K562 (cell line): ENCODE measurements at regions not wholly inside any gene's neighbourhood (a gene's known extent, or its start where the extent isn't known, plus 50 kb on each side); places are given as distances from the start of the nearest gene placed in this dataset.

Experiments
- ATAC-seq: fragments of 200-7000 bp; cut with Tn5 transposase; 3 replicates; pipeline ENCODE4 v1.9.1; 2020; ENCODE audit warnings: moderate library complexity
- BruUV-seq: library from RNA; stranded (reverse); fragments of 400-500 nt; replicated peaks from 2 replicates; lab custom pipeline; 2021; lab: Mats Ljungman, UMichigan
- CTCF ChIA-PET: fragments of 300-600 bp; formaldehyde crosslinking; extraction: SDS; loops from one replicate; lab custom pipeline; 2021; ENCODE audit warnings: low intra/inter-chr PET ratio; lab: Yijun Ruan, JAX
- POLR2A ChIA-PET: fragments of 300-600, 350-650 bp; sonication (Branson Sonifier 250); formaldehyde crosslinking; extraction: SDS; loops from one replicate; lab custom pipeline; 2021; ENCODE audit warnings: antibody characterized with exemption, inconsistent platforms; lab: Yijun Ruan, JAX
- DNase-seq, 4 experiments: peaks; one replicate each; pipeline versions ENCODE4 v3.0.0 to v3.0.0-alpha.2; 2011 to 2018; ENCODE audit warnings: low spot score in 3 of 4, mixed read lengths in 3 of 4; ENCODE audit errors: extremely low read depth in 1 of 4
- FAIRE-seq: peaks from 2 replicates; lab custom pipeline; 2011; peaks lifted over from hg19 to GRCh38; lab: Jason Lieb, UNC
- H2AFZ ChIP-seq: 2 replicates; pipeline ENCODE4 v1.6.0; 2011; ENCODE audit warnings: low read depth, low read length, control low read depth, inconsistent platforms
- H3K27ac ChIP-seq: fragments of 200-600 bp; 3 replicates; pipeline ENCODE4 v1.8.0; 2011; ENCODE audit warnings: low read depth, mild to moderate bottlenecking, control low read depth, inconsistent platforms, low read length, moderate library complexity, mixed read lengths; ENCODE audit errors: extremely low read depth
- H3K27me3 ChIP-seq, 2 experiments: fragments of 300-600 bp in 1 of 2; 2 replicates in 1 of 2; 3 replicates in 1 of 2; pipeline versions ENCODE4 v1.6.0 to v1.8.0; 2011; ENCODE audit warnings: inconsistent platforms in 2 of 2, low read length in 2 of 2, mild to moderate bottlenecking in 1 of 2, mixed read lengths in 1 of 2, moderate library complexity in 1 of 2; ENCODE audit not compliant: control insufficient read depth in 2 of 2, insufficient read depth in 2 of 2
- H3K36me3 ChIP-seq: fragments of 300-600 bp; 3 replicates; pipeline ENCODE4 v1.8.0; 2011; ENCODE audit warnings: mild to moderate bottlenecking, low read length, inconsistent platforms; ENCODE audit not compliant: control insufficient read depth, insufficient read depth
- H3K4me1 ChIP-seq, 2 experiments: fragments of 200-600 bp in 1 of 2; replicated peaks in 1 of 2; 2 replicates in 1 of 2; 3 replicates in 1 of 2; pipeline versions ENCODE4 v1.5.1 to v1.8.0; 2011; ENCODE audit warnings: inconsistent platforms in 2 of 2, low read length in 2 of 2, mild to moderate bottlenecking in 1 of 2, mixed read lengths in 1 of 2, moderate library complexity in 1 of 2; ENCODE audit not compliant: control insufficient read depth in 2 of 2, insufficient read depth in 2 of 2
- H3K4me2 ChIP-seq: 2 replicates; pipeline ENCODE4 v1.6.1; 2011; ENCODE audit warnings: low read length, control low read depth, inconsistent platforms, mixed read lengths; ENCODE audit not compliant: insufficient read depth
- H3K4me3 ChIP-seq: fragments of 200-600 bp; sonication (generic), shearing (Covaris generic); 2 replicates; pipeline ENCODE4 v1.5.1; 2016; ENCODE audit warnings: control low read depth, inconsistent platforms
- H3K79me2 ChIP-seq: fragments of 200-600 bp; 3 replicates; pipeline ENCODE4 v1.8.0; 2011; ENCODE audit warnings: low read length, inconsistent platforms; ENCODE audit not compliant: control insufficient read depth, insufficient read depth
- H3K9ac ChIP-seq, 2 experiments: 2 replicates each; pipeline versions ENCODE4 v1.6.0 to v1.6.1; 2011; ENCODE audit warnings: low read depth in 2 of 2, low read length in 2 of 2, control low read depth in 1 of 2, inconsistent platforms in 1 of 2, mild to moderate bottlenecking in 1 of 2, mixed read lengths in 1 of 2; ENCODE audit not compliant: insufficient read depth in 1 of 2
- H3K9me1 ChIP-seq: one replicate; pipeline ENCODE4 v1.6.0; 2011; ENCODE audit warnings: inconsistent platforms, mild to moderate bottlenecking, low read length, moderate library complexity; ENCODE audit not compliant: control insufficient read depth, insufficient read depth
- H3K9me3 ChIP-seq: replicated peaks from 2 replicates; pipeline ENCODE4 v1.5.1; 2011; ENCODE audit warnings: low read depth, low read length, inconsistent platforms; ENCODE audit not compliant: control insufficient read depth, insufficient read depth
- H4K20me1 ChIP-seq: replicated peaks from 2 replicates; pipeline ENCODE4 v1.6.1; 2011; ENCODE audit warnings: low read length, inconsistent platforms, mixed read lengths; ENCODE audit not compliant: control insufficient read depth, insufficient read depth
- DACH1 ChIP-seq: fragments of 450-650 bp; IDR thresholded peaks from 2 replicates; pipeline ENCODE4 v1.6.1; 2018; ENCODE audit not compliant: partially characterized antibody
- FOXA1 ChIP-seq: fragments of 450-650 bp; IDR thresholded peaks from 2 replicates; pipeline ENCODE4 v1.6.1; 2016; ENCODE audit warnings: mild to moderate bottlenecking, borderline replicate concordance
- LARP7 ChIP-seq: fragments of 450-650 bp; IDR thresholded peaks from 2 replicates; pipeline ENCODE4 v1.6.1; 2016
- MEIS2 ChIP-seq: fragments of 450-650 bp; IDR thresholded peaks from 2 replicates; pipeline ENCODE4 v1.6.1; 2014; ENCODE audit warnings: mild to moderate bottlenecking; ENCODE audit not compliant: partially characterized antibody
- PCBP2 ChIP-seq: fragments of 200-400 bp; formaldehyde crosslinking; IDR thresholded peaks from 2 replicates; pipeline ENCODE4 v1.6.1; 2018; ENCODE audit warnings: low read length, low read depth, mild to moderate bottlenecking, moderate library complexity; ENCODE audit not compliant: poor library complexity, severe bottlenecking
- SNRNP70 ChIP-seq: fragments of 200-400 bp; formaldehyde crosslinking; optimal IDR thresholded peaks from 2 replicates; pipeline ENCODE3; 2017; ENCODE audit warnings: low read depth, low read length
- TFE3 ChIP-seq: fragments of 450-650 bp; formaldehyde crosslinking; IDR thresholded peaks from 2 replicates; pipeline ENCODE4 v1.4.0; 2020; ENCODE audit warnings: mild to moderate bottlenecking, mixed read lengths
- ZNF282 ChIP-seq: sonication (generic); formaldehyde crosslinking; IDR thresholded peaks from 2 replicates; pipeline ENCODE4 v1.8.1; 2023; ENCODE audit warnings: missing genetic modification reagents
- WGBS: fragments of 100-300 bp; shearing (Covaris generic); methylation state at CpG from one replicate; pipeline ENCODE4 v1.1.6; 2016; ENCODE audit warnings: low coverage, mixed read lengths; ENCODE audit not compliant: insufficient coverage; ENCODE audit errors: missing lambda C conversion rate; 5-methylcytosine and 5-hydroxymethylcytosine counted together
- in situ Hi-C: fragments of 300-500 bp; cut with MboI; formaldehyde crosslinking; loops from 4 replicates; pipeline ENCODE4 v1.15.0; 2018; ENCODE audit warnings: inconsistent platforms, mixed read lengths
- intact Hi-C: fragments of 100-400 bp; cut with micrococcal nuclease; formaldehyde crosslinking; loops from 2 replicates; pipeline ENCODE4 v1.14.2; 2022

DNA sequence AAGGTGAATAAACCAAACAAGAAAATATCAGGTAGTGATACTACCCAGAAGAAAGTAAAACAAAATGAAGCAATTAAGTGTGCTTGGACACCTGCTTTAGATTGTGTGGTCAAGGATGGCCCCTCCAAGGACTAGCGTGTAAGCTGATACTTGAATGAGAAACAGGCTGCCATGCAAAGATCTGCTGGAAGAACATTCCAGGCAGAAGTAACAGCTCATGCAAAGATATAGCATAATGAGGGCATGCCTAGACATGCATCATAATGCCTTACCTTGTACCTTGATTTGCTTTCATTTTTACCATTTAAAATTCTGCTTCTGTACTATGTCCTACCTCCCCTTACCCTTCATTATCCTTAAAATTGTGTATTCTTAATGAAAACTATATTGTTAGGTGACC lies 74.8 kb upstream of the HDAC9 start:
- Histone ChIP-seq H3K79me2 (no peaks in the 10 kb centered on the region), H2AFZ (no peak overlapping the region), H3K27ac (no peak overlapping the region), H3K9me3 (no peaks in the 10 kb centered on the region), H3K9ac (no peak overlapping the region), H3K4me2 (no peak overlapping the region), H3K4me1 (no peaks in the 10 kb centered on the region), H3K4me3 (no peak overlapping the region), H4K20me1 (no peaks in the 10 kb centered on the region), H3K36me3 (no peaks in the 10 kb centered on the region), H3K27me3 (no peaks in the 10 kb centered on the region), H3K9me1 (no peaks in the 10 kb centered on the region)
- 0% methylated on average over 1 of the region's 1 CpG for WGBS
- ChIA-PET CTCF (no interaction called here), POLR2A (no interaction called here)
- DNase-seq (no peak), ATAC-seq (no peak), FAIRE-seq (no peak)
- intact Hi-C loops = no loop called here
- TF ChIP-seq DACH1 = no peak
- no peak for TF ChIP-seq MEIS2
- no peak for TF ChIP-seq SNRNP70
- no peak for TF ChIP-seq FOXA1
- no peak for TF ChIP-seq LARP7
- no peak for TF ChIP-seq PCBP2
- in situ Hi-C loops = no loop called here
- BruUV-seq = no TSS peak

DNA sequence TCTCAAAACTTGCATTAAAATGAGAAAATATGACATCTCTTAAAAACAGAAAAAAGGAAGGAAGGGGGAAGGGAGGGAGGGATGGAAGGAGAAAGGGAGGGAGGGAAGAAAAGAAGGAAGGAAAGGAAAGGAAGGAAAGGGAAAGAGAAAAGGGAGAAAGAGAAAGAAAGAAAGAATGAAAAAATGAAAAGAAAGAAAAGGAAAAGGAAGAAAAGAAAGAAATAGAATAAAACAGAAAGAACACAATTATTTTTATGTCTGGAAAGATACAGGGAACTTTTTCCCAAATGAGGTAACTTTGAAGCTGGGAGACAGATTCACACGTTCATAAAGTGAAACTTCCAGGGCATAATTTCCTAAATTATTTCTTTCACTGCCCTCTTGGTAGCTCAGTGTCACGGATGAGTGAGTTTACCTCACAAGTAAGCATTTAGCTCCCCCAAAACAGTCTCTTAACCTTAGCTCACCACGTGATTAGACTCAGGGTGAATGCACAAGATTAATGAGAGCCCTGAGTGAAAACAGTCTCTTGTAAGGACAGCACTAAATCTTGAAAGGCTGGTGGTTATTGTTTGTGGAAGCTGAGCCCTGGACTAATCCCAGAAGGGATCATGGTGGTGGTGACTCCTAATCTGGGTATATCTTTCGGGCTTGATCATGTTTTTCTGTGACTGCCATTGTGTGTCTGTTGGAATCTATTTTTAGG lies 74.1 kb upstream of the HDAC9 start:
- CTCF ChIA-PET = no interaction called here
- TF ChIP-seq TFE3 (CRISPR knock-in tag) (peak; percentile 53; the same call in 1 of the 2 replicates), PCBP2 (peak; percentile 69), ZNF282 (CRISPR knock-in tag) (no peak)
- TF ChIP-seq, all 486 proteins: peak for 2
- no TSS peak for BruUV-seq
- H2AFZ ChIP-seq = no peak overlapping the region
- H3K9ac ChIP-seq = no peak overlapping the region
- no peak overlapping the region for H3K27ac ChIP-seq
- 2% methylated on average over 4 of the region's 4 CpGs for WGBS
- no peak for FAIRE-seq
- in situ Hi-C loops = no loop called here
- no peaks in the 10 kb centered on the region for H3K9me1 ChIP-seq
- H3K27me3 ChIP-seq = no peaks in the 10 kb centered on the region
- H3K36me3 ChIP-seq = no peaks in the 10 kb centered on the region
- H3K79me2 ChIP-seq = no peaks in the 10 kb centered on the region
- H3K4me2 ChIP-seq = no peak overlapping the region
- no peaks in the 10 kb centered on the region for H4K20me1 ChIP-seq
- H3K4me1 ChIP-seq = no peaks in the 10 kb centered on the region
- H3K4me3 ChIP-seq = no peak overlapping the region
- POLR2A ChIA-PET = no interaction called here
- no peak for ATAC-seq
- intact Hi-C loops = no loop called here
- no peak for DNase-seq
- no peaks in the 10 kb centered on the region for H3K9me3 ChIP-seq
